ENCODE measurements at regions not wholly inside any gene's neighbourhood (a gene's known extent, or its start where the extent isn't known, plus 50 kb on each side); places are given as distances from the start of the nearest gene placed in this dataset.
A peak's percentile ranks its signal among the peaks of the same experiment; 100 is the strongest.

GRCh38 chr1:68954841-68955240, 458.0 kb upstream of the DEPDC1 start:
- H3K27ac ChIP-seq: peak overlapping the region in 3 of 4 donors; percentile 8 to 67 (median 28)
- peaks cover 0 to 48% (median 43%) of the 10 kb centered on the region in 4 donors for H3K4me1 ChIP-seq
- no peaks in the 10 kb centered on the region for H3K36me3 ChIP-seq
- H3K9me3 ChIP-seq: no peaks in the 10 kb centered on the region
- no peak overlapping the region for H3K4me3 ChIP-seq
- intact Hi-C loops (cut with DNase I): no loop called here
- no peak for DNase-seq
- WGBS, 2 donors: 96 to 97% methylated on average over 2 of the region's 2 CpGs
- no peaks in the 10 kb centered on the region for H3K27me3 ChIP-seq
- TF ChIP-seq CTCF (IDR thresholded peaks at IDR 0.05) (no peak), POLR2A (IDR thresholded peaks at IDR 0.05) (no peak), POLR2AphosphoS5 (IDR thresholded peaks at IDR 0.05) (peak in 1 of 4 donors; percentile 57)

- WGBS, 2 donors: 80 to 83% methylated on average over 5 of the region's 5 CpGs
- intact Hi-C loops (cut with DNase I): no loop called here
- H3K27ac ChIP-seq: peak overlapping the region in 2 of 4 donors; percentile 28 to 67
- H3K4me3 ChIP-seq: no peak overlapping the region
- H3K4me1 ChIP-seq: peaks cover 0 to 49% (median 43%) of the 10 kb centered on the region in 4 donors
- H3K9me3 ChIP-seq: no peaks in the 10 kb centered on the region
- no peaks in the 10 kb centered on the region for H3K36me3 ChIP-seq
- H3K27me3 ChIP-seq: no peaks in the 10 kb centered on the region
- DNase-seq: no peak
- TF ChIP-seq POLR2AphosphoS5 (IDR thresholded peaks at IDR 0.05): peak in 3 of 4 donors; percentile 56 to 71 (median 69)
- TF ChIP-seq EP300 (IDR thresholded peaks at IDR 0.05): no peak
Observed at GRCh38 chr1:68955424-68955823, 458.5 kb upstream of the DEPDC1 start.

DNA sequence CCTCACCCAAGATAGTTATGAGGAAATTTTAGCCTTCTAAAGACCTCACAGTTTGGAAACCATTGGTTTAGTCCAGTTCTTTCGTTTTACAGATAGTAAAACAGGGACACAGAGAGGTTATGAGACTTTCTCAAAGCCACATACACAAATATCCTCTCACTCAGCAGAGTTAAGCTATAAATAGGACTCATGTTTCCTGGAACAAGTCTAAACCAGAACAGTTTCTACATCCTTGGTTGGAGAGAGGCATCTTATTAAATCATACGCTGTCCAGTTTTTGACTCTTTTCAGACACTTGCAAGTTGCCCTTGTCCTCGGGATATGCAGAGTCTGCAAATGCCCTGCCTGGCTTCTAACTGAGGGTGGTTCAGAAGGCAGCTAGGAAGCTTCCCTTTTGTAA, 462.1 kb upstream of the DEPDC1 start:
- no peaks in the 10 kb centered on the region for H3K27me3 ChIP-seq
- TF ChIP-seq POLR2AphosphoS5 (IDR thresholded peaks at IDR 0.05): peak in 1 of 4 donors; percentile 21
- TF ChIP-seq POLR2A (IDR thresholded peaks at IDR 0.05): no peak
- H3K9me3 ChIP-seq: no peaks in the 10 kb centered on the region
- no peak overlapping the region for H3K4me3 ChIP-seq
- intact Hi-C loops (cut with DNase I): no loop called here
- H3K27ac ChIP-seq: peak overlapping the region in 2 of 4 donors; percentile 2 to 62
- WGBS, 2 donors: 41 to 52% methylated on average over 3 of the region's 3 CpGs
- no peak for DNase-seq
- no peaks in the 10 kb centered on the region for H3K36me3 ChIP-seq
- H3K4me1 ChIP-seq: peaks cover 0 to 38% (median 36%) of the 10 kb centered on the region in 4 donors

GRCh38 chr1:68959461-68960030, 462.7 kb upstream of the DEPDC1 start:
- no peaks in the 10 kb centered on the region for H3K36me3 ChIP-seq
- peak overlapping the region in 2 of 4 donors; percentile 2 to 62 for H3K27ac ChIP-seq
- WGBS, 2 donors: 93 to 96% methylated on average over 1 of the region's 1 CpG
- no peak overlapping the region for H3K4me3 ChIP-seq
- DNase-seq: no peak
- TF ChIP-seq POLR2AphosphoS5 (IDR thresholded peaks at IDR 0.05) (no peak), CTCF (IDR thresholded peaks at IDR 0.05) (no peak), EP300 (IDR thresholded peaks at IDR 0.05) (no peak)
- H3K9me3 ChIP-seq: no peaks in the 10 kb centered on the region
- peaks cover 0 to 32% (median 31%) of the 10 kb centered on the region in 4 donors for H3K4me1 ChIP-seq
- no peaks in the 10 kb centered on the region for H3K27me3 ChIP-seq
- intact Hi-C loops (cut with DNase I): no loop called here

GRCh38 chr1:68961143-68961542, 464.3 kb upstream of the DEPDC1 start:
- H3K36me3 ChIP-seq: no peaks in the 10 kb centered on the region
- H3K9me3 ChIP-seq: no peaks in the 10 kb centered on the region
- peaks cover 0 to 17% (median 16%) of the 10 kb centered on the region in 4 donors for H3K4me1 ChIP-seq
- DNase-seq: no peak
- 89 to 95% methylated on average over 1 of the region's 1 CpG for whole genome bisulfite sequencing, 2 donors
- H3K4me3 ChIP-seq: no peak overlapping the region
- TF ChIP-seq EP300 (IDR thresholded peaks at IDR 0.05) (no peak), POLR2AphosphoS5 (IDR thresholded peaks at IDR 0.05) (no peak), CTCF (IDR thresholded peaks at IDR 0.05) (no peak), POLR2A (IDR thresholded peaks at IDR 0.05) (no peak)
- no peak overlapping the region for H3K27ac ChIP-seq
- intact Hi-C loops (cut with DNase I): no loop called here
- no peaks in the 10 kb centered on the region for H3K27me3 ChIP-seq

DNA sequence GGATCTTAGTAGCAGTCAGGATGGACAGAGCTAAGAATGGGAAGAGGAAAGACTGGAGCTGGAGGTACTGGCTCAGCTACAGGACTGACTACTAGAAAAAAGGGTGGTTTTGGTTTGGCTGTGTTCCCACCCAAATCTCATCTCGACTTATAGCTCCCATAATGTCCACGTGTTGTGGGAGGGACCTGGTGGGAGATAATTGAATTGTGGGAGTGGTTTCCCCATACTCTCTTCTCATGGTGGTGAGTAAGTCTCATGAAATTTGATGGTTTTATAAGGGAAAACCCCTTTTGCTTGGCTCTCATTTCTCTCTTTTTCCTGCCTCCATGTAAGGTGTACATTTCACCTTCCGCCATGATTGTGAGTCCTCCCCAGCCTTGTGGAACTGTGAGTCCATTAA, 466.5 kb upstream of the DEPDC1 start:
- no peaks in the 10 kb centered on the region for H3K36me3 ChIP-seq
- no peak overlapping the region for H3K27ac ChIP-seq
- intact Hi-C loops (cut with DNase I): no loop called here
- no peak for DNase-seq
- H3K9me3 ChIP-seq: no peaks in the 10 kb centered on the region
- H3K4me3 ChIP-seq: no peak overlapping the region
- TF ChIP-seq CTCF (IDR thresholded peaks at IDR 0.05) (no peak), POLR2A (IDR thresholded peaks at IDR 0.05) (no peak), EP300 (IDR thresholded peaks at IDR 0.05) (no peak), POLR2AphosphoS5 (IDR thresholded peaks at IDR 0.05) (no peak)
- peaks cover 0 to 16% (median 15%) of the 10 kb centered on the region in 4 donors for H3K4me1 ChIP-seq
- WGBS, 2 donors: 57 to 58% methylated on average over 3 of the region's 3 CpGs
- no peaks in the 10 kb centered on the region for H3K27me3 ChIP-seq

Data from sigmoid colon (tissue), 6 donors.